Lower lobe of right lung (tissue), 2 donors: ENCODE measurements at regions not wholly inside any gene's neighbourhood (a gene's known extent, or its start where the extent isn't known, plus 50 kb on each side); places are given as distances from the start of the nearest gene placed in this dataset.

Experiments
- ATAC-seq, 2 donors: fragments of 200-7000 bp; cut with Tn5 transposase; one replicate each; pipeline ENCODE4 v1.9.1; 2020 to 2022; ENCODE audit warnings: mild to moderate bottlenecking in 2 of 2, moderate library complexity in 2 of 2
- DNase-seq: peaks from one replicate; pipeline ENCODE4 v3.0.0-alpha.2; 2020
- H3K27ac ChIP-seq: fragments of 200-600 bp; one replicate; pipeline ENCODE4 v1.8.0; 2022
- H3K27me3 ChIP-seq: fragments of 200-600 bp; one replicate; pipeline ENCODE4 v1.8.0; 2022; ENCODE audit warnings: low read depth
- H3K36me3 ChIP-seq: fragments of 200-600 bp; one replicate; pipeline ENCODE4 v1.8.0; 2022; ENCODE audit warnings: mild to moderate bottlenecking
- H3K4me1 ChIP-seq: fragments of 200-600 bp; one replicate; pipeline ENCODE4 v1.8.0; 2022
- H3K4me3 ChIP-seq: fragments of 200-600 bp; one replicate; pipeline ENCODE4 v1.8.0; 2022; ENCODE audit warnings: mild to moderate bottlenecking
- H3K9me3 ChIP-seq: fragments of 200-600 bp; one replicate; pipeline ENCODE4 v1.8.0; 2022
- CTCF ChIP-seq: fragments of 200-600 bp; IDR thresholded peaks from one replicate; pipeline ENCODE4 v1.8.0; 2022; ENCODE audit warnings: antibody characterized with exemption, mild to moderate bottlenecking
- intact Hi-C: fragments of 100-400 bp; cut with DNase I; formaldehyde crosslinking; loops from one replicate; pipeline ENCODE4 v1.11.0; 2022
- donor health status: DM: no; HTN: yes; CAD: no; lungs with severe emphysema.

- TF ChIP-seq CTCF = no peak
- Histone ChIP-seq H3K4me3 (no peak overlapping the region), H3K4me1 (no peaks in the 10 kb centered on the region), H3K27me3 (no peaks in the 10 kb centered on the region), H3K9me3 (no peaks in the 10 kb centered on the region), H3K36me3 (no peaks in the 10 kb centered on the region), H3K27ac (no peak overlapping the region)
- no peak for ATAC-seq
- intact Hi-C loops = no loop called here
- no peak for DNase-seq
Observed at GRCh38 chr18:55018602-55019001, 59.3 kb upstream of the CCDC68 start.

GRCh38 chr18:55014095-55014494 lies 54.8 kb upstream of the CCDC68 start:
- TF ChIP-seq CTCF = no peak
- intact Hi-C loops = no loop called here
- no peaks in the 10 kb centered on the region for H3K9me3 ChIP-seq
- H3K27me3 ChIP-seq = no peaks in the 10 kb centered on the region
- no peaks in the 10 kb centered on the region for H3K36me3 ChIP-seq
- H3K4me1 ChIP-seq = no peaks in the 10 kb centered on the region
- no peak overlapping the region for H3K4me3 ChIP-seq
- no peak for DNase-seq
- no peak for ATAC-seq
- no peak overlapping the region for H3K27ac ChIP-seq

- Histone ChIP-seq H3K4me1 (no peaks in the 10 kb centered on the region), H3K4me3 (no peak overlapping the region), H3K36me3 (no peaks in the 10 kb centered on the region), H3K27ac (no peak overlapping the region), H3K9me3 (no peaks in the 10 kb centered on the region), H3K27me3 (no peaks in the 10 kb centered on the region)
- intact Hi-C loops = no loop called here
- DNase-seq (no peak), ATAC-seq (no peak)
- no peak for TF ChIP-seq CTCF
Observed at GRCh38 chr18:55013685-55014084, 54.4 kb upstream of the CCDC68 start.

- no peaks in the 10 kb centered on the region for H3K9me3 ChIP-seq
- DNase-seq (no peak), ATAC-seq (no peak)
- H3K4me1 ChIP-seq = no peaks in the 10 kb centered on the region
- H3K27me3 ChIP-seq = no peaks in the 10 kb centered on the region
- no peak overlapping the region for H3K27ac ChIP-seq
- no peak for TF ChIP-seq CTCF
- intact Hi-C loops = no loop called here
- H3K4me3 ChIP-seq = no peak overlapping the region
- H3K36me3 ChIP-seq = no peaks in the 10 kb centered on the region
Observed at GRCh38 chr18:55013086-55013485, 53.8 kb upstream of the CCDC68 start.

- DNase-seq = no peak
- H3K36me3 ChIP-seq = no peaks in the 10 kb centered on the region
- no peaks in the 10 kb centered on the region for H3K27me3 ChIP-seq
- H3K4me1 ChIP-seq = no peaks in the 10 kb centered on the region
- no peak overlapping the region for H3K4me3 ChIP-seq
- no peak for ATAC-seq
- H3K9me3 ChIP-seq = no peaks in the 10 kb centered on the region
- TF ChIP-seq CTCF = no peak
- no peak overlapping the region for H3K27ac ChIP-seq
- intact Hi-C loops = no loop called here
Observed at GRCh38 chr18:55012008-55012407, 52.7 kb upstream of the CCDC68 start.
